Osteoblast (primary cell): ENCODE measurements at regions not wholly inside any gene's neighbourhood (a gene's known extent, or its start where the extent isn't known, plus 50 kb on each side); places are given as distances from the start of the nearest gene placed in this dataset.

ENCODE experiments used
- DNase-seq: peaks from one replicate; pipeline ENCODE4 v3.0.0; 2011; ENCODE audit warnings: low spot score, mixed read lengths; ENCODE audit not compliant: insufficient read length; ENCODE audit errors: missing footprints
- H2AFZ ChIP-seq: 2 replicates; pipeline ENCODE4 v1.6.0; 2011; ENCODE audit warnings: mild to moderate bottlenecking, low read length
- H3K27ac ChIP-seq: 2 replicates; pipeline ENCODE4 v1.5.1; 2011; ENCODE audit warnings: mild to moderate bottlenecking, low read depth, low read length, moderate library complexity
- H3K27me3 ChIP-seq: 2 replicates; pipeline ENCODE4 v1.6.0; 2012; ENCODE audit warnings: mild to moderate bottlenecking, control low read depth, inconsistent platforms, low read length, moderate library complexity; ENCODE audit not compliant: insufficient read depth
- H3K36me3 ChIP-seq: 2 replicates; pipeline ENCODE4 v1.5.1; 2011; ENCODE audit warnings: mild to moderate bottlenecking, low read length, control low read depth, moderate library complexity; ENCODE audit not compliant: insufficient read depth
- H3K4me1 ChIP-seq: 2 replicates; pipeline ENCODE4 v1.5.1; 2011; ENCODE audit warnings: mild to moderate bottlenecking, low read length, control low read depth, moderate library complexity; ENCODE audit not compliant: insufficient read depth
- H3K4me2 ChIP-seq: 2 replicates; pipeline ENCODE4 v1.6.0; 2011; ENCODE audit warnings: mild to moderate bottlenecking, low read length; ENCODE audit not compliant: insufficient read depth
- H3K4me3 ChIP-seq: fragments of 200-600 bp; sonication (generic); 3 replicates; pipeline ENCODE4 v1.5.1; 2012; ENCODE audit warnings: mild to moderate bottlenecking, low read length, inconsistent platforms; ENCODE audit not compliant: insufficient read depth
- H3K79me2 ChIP-seq: 2 replicates; pipeline ENCODE4 v1.6.0; 2012; ENCODE audit warnings: mild to moderate bottlenecking, low read length, control low read depth, inconsistent platforms; ENCODE audit not compliant: insufficient read depth
- H3K9me3 ChIP-seq: 2 replicates; pipeline ENCODE4 v1.5.1; 2011; ENCODE audit warnings: low read depth, low read length, control low read depth
- H4K20me1 ChIP-seq: 2 replicates; pipeline ENCODE4 v1.6.0; 2012; ENCODE audit warnings: mild to moderate bottlenecking, low read length, control low read depth; ENCODE audit not compliant: insufficient read depth
- CTCF ChIP-seq: IDR thresholded peaks from 2 replicates; pipeline ENCODE4 v1.5.1; 2011; ENCODE audit warnings: mild to moderate bottlenecking, low read depth, low read length, moderate library complexity; ENCODE audit errors: extremely low read depth

- no peaks in the 10 kb centered on the region for H3K36me3 ChIP-seq
- no peak for DNase-seq
- peaks cover 2% of the 10 kb centered on the region for H3K9me3 ChIP-seq
- no peak overlapping the region for H2AFZ ChIP-seq
- no peak overlapping the region for H3K27ac ChIP-seq
- H3K4me3 ChIP-seq, result no peak overlapping the region
- no peaks in the 10 kb centered on the region for H3K4me1 ChIP-seq
- no peaks in the 10 kb centered on the region for H4K20me1 ChIP-seq
- H3K27me3 ChIP-seq, result no peaks in the 10 kb centered on the region
- no peaks in the 10 kb centered on the region for H3K79me2 ChIP-seq
- TF ChIP-seq CTCF, result no peak
- H3K4me2 ChIP-seq, result no peak overlapping the region
Measured at GRCh38 chr1:216905137-216905536, 181.9 kb upstream of the ESRRG start.

GRCh38 chr1:216904471-216904870 lies 181.2 kb upstream of the ESRRG start:
- no peaks in the 10 kb centered on the region for H3K36me3 ChIP-seq
- H3K79me2 ChIP-seq, result no peaks in the 10 kb centered on the region
- H3K27me3 ChIP-seq, result no peaks in the 10 kb centered on the region
- peaks cover 4% of the 10 kb centered on the region for H3K9me3 ChIP-seq
- TF ChIP-seq CTCF, result no peak
- no peak overlapping the region for H3K4me2 ChIP-seq
- H2AFZ ChIP-seq, result no peak overlapping the region
- no peaks in the 10 kb centered on the region for H3K4me1 ChIP-seq
- H3K27ac ChIP-seq, result no peak overlapping the region
- DNase-seq, result no peak
- no peaks in the 10 kb centered on the region for H4K20me1 ChIP-seq
- H3K4me3 ChIP-seq, result no peak overlapping the region

GRCh38 chr1:216903382-216903740 lies 180.1 kb upstream of the ESRRG start:
- Histone ChIP-seq H3K79me2 (no peaks in the 10 kb centered on the region), H3K27me3 (no peaks in the 10 kb centered on the region), H3K27ac (no peak overlapping the region), H3K9me3 (peaks cover 2% of the 10 kb centered on the region), H3K4me2 (no peak overlapping the region), H4K20me1 (no peaks in the 10 kb centered on the region), H3K4me1 (no peaks in the 10 kb centered on the region), H3K4me3 (no peak overlapping the region), H3K36me3 (no peaks in the 10 kb centered on the region), H2AFZ (no peak overlapping the region)
- TF ChIP-seq CTCF, result no peak
- no peak for DNase-seq

- H3K4me1 ChIP-seq, result no peaks in the 10 kb centered on the region
- no peak for DNase-seq
- H3K27me3 ChIP-seq, result no peaks in the 10 kb centered on the region
- no peak overlapping the region for H3K4me2 ChIP-seq
- no peaks in the 10 kb centered on the region for H4K20me1 ChIP-seq
- TF ChIP-seq CTCF, result no peak
- no peak overlapping the region for H2AFZ ChIP-seq
- no peaks in the 10 kb centered on the region for H3K79me2 ChIP-seq
- H3K36me3 ChIP-seq, result no peaks in the 10 kb centered on the region
- H3K27ac ChIP-seq, result no peak overlapping the region
- peaks cover 2% of the 10 kb centered on the region for H3K9me3 ChIP-seq
- no peak overlapping the region for H3K4me3 ChIP-seq
Measured at GRCh38 chr1:216902669-216903381, 179.6 kb upstream of the ESRRG start.
